ENCODE measurements at regions not wholly inside any gene's neighbourhood (a gene's known extent, or its start where the extent isn't known, plus 50 kb on each side); places are given as distances from the start of the nearest gene placed in this dataset.

GRCh38 chr2:239559417-239560261, 158.8 kb upstream of the HDAC4 start:
- H3K4me3 ChIP-seq, result no peak overlapping the region
- H3K4me1 ChIP-seq (ENCODE audit: insufficient read depth), result no peaks in the 10 kb centered on the region
- TF ChIP-seq STAT1 (IDR thresholded peaks at IDR 0.05; ENCODE audit: unreplicated experiment) (no peak), NANOG (IDR thresholded peaks at IDR 0.05; ENCODE audit: borderline replicate concordance) (no peak), EZH2 (IDR thresholded peaks at IDR 0.05; ENCODE audit: low read depth, unreplicated experiment) (no peak), REST (IDR thresholded peaks at IDR 0.05; ENCODE audit: unreplicated experiment) (no peak), ETS1 (IDR thresholded peaks at IDR 0.05) (no peak), ZNF331 (CRISPR knock-in tag; IDR thresholded peaks at IDR 0.05; ENCODE audit: low read depth) (no peak), CREB1 (CRISPR knock-in tag; IDR thresholded peaks at IDR 0.05; ENCODE audit: low read depth) (no peak), CTCF (conservative IDR thresholded peaks at IDR 0.05; ENCODE audit: low read depth in 2 of 2) (no peak), POLR2AphosphoS5 (IDR thresholded peaks at IDR 0.05; ENCODE audit: low read depth) (no peak), EZH2phosphoT487 (IDR thresholded peaks at IDR 0.05; ENCODE audit: unreplicated experiment) (no peak), ZNF114 (CRISPR knock-in tag; IDR thresholded peaks at IDR 0.05) (no peak), JUNB (IDR thresholded peaks at IDR 0.05; ENCODE audit: unreplicated experiment) (no peak), ZNF462 (CRISPR knock-in tag; IDR thresholded peaks at IDR 0.05) (no peak)
- H3K27me3 ChIP-seq (ENCODE audit: insufficient read depth), result no peaks in the 10 kb centered on the region
- H3K9me3 Mint-ChIP-seq, result no peaks in the 10 kb centered on the region
- no peak overlapping the region for H3K4me3 Mint-ChIP-seq
- no peak overlapping the region for H3K4me2 ChIP-seq
- H3K9me2 ChIP-seq (ENCODE audit: insufficient read depth), result no peaks in the 10 kb centered on the region
- H3K4me1 Mint-ChIP-seq, result no peaks in the 10 kb centered on the region
- H3K79me2 ChIP-seq (replicated peaks; ENCODE audit: insufficient read depth), result no peaks in the 10 kb centered on the region
- H4K20me1 ChIP-seq (replicated peaks; ENCODE audit: insufficient read depth), result no peaks in the 10 kb centered on the region; the same call in 1 of the 2 replicates
- H3K27ac ChIP-seq (ENCODE audit: low read depth), result no peak overlapping the region
- ATAC-seq (no peak), DNase-seq (ENCODE audit: low spot score) (no peak)
- H3K36me3 Mint-ChIP-seq (ENCODE audit: low read depth), result no peaks in the 10 kb centered on the region
- no peak overlapping the region for H2AFZ ChIP-seq
- H3K27me3 Mint-ChIP-seq (ENCODE audit: insufficient read depth, low read depth, poor library complexity), result peaks cover 3% of the 10 kb centered on the region
- no peaks in the 10 kb centered on the region for H3K36me3 ChIP-seq (ENCODE audit: insufficient read depth)
- no peaks in the 10 kb centered on the region for H3F3A ChIP-seq (replicated peaks; ENCODE audit: low read depth)
- H3K27ac Mint-ChIP-seq, result no peak overlapping the region
